Panc1 (cell line): ENCODE measurements at regions not wholly inside any gene's neighbourhood (a gene's known extent, or its start where the extent isn't known, plus 50 kb on each side); places are given as distances from the start of the nearest gene placed in this dataset.

Experiments used
- ATAC-seq: fragments of 200-7000 bp; cut with Tn5 transposase; 2 replicates; pipeline ENCODE4 v1.9.1; 2020; ENCODE audit warnings: mild to moderate bottlenecking, moderate library complexity
- BruUV-seq: library from RNA; stranded (reverse); fragments of 400-500 nt; replicated peaks from 2 replicates; lab custom pipeline; 2021; lab: Mats Ljungman, UMichigan
- CTCF ChIA-PET: fragments of 300-600 bp; sonication (Branson Sonifier 250); formaldehyde crosslinking; loops from one replicate; lab custom pipeline; 2022; ENCODE audit warnings: antibody characterized with exemption; lab: Charles Lee
- POLR2A ChIA-PET: fragments of 300-600 bp; sonication (Branson Sonifier 250); formaldehyde crosslinking; loops from one replicate; lab custom pipeline; 2022; ENCODE audit warnings: antibody characterized with exemption; lab: Charles Lee
- DNase-seq: peaks from one replicate; pipeline ENCODE4 v3.0.0-alpha.2; 2010; ENCODE audit warnings: low read depth, low spot score
- H3K27ac ChIP-seq: 2 replicates; pipeline ENCODE4 v1.5.1; 2011; ENCODE audit warnings: mild to moderate bottlenecking, low read length, inconsistent platforms
- H3K27me3 ChIP-seq: fragments of 200-500 bp; sonication (Bioruptor generic); 2 replicates; pipeline ENCODE4 v1.6.0; 2014; ENCODE audit warnings: low read length, inconsistent platforms; ENCODE audit not compliant: control insufficient read depth, insufficient read depth
- H3K36me3 ChIP-seq: fragments of 200-500 bp; sonication (Bioruptor generic); 2 replicates; pipeline ENCODE4 v1.5.1; 2014; ENCODE audit warnings: inconsistent platforms, mild to moderate bottlenecking, low read length, moderate library complexity; ENCODE audit not compliant: control insufficient read depth, insufficient read depth
- H3K4me1 ChIP-seq: 2 replicates; pipeline ENCODE4 v1.5.1; 2011; ENCODE audit warnings: inconsistent platforms, mild to moderate bottlenecking, low read length, moderate library complexity; ENCODE audit not compliant: control insufficient read depth, insufficient read depth
- H3K4me3 ChIP-seq, 2 experiments: 2 replicates each; pipeline ENCODE4 v1.5.1; 2011 to 2012; ENCODE audit warnings: low read depth in 2 of 2, low read length in 2 of 2, mild to moderate bottlenecking in 2 of 2, inconsistent platforms in 1 of 2, moderate library complexity in 1 of 2
- H3K9me3 ChIP-seq: fragments of 200-500 bp; sonication (Bioruptor generic); 2 replicates; pipeline ENCODE4 v1.5.1; 2014; ENCODE audit warnings: low read depth, mild to moderate bottlenecking, inconsistent platforms, low read length, moderate library complexity; ENCODE audit not compliant: control insufficient read depth, insufficient read depth
- CTCF ChIP-seq: fragments of 450-650 bp; IDR thresholded peaks from 2 replicates; pipeline ENCODE4 v1.5.1; 2017; ENCODE audit warnings: mild to moderate bottlenecking
- POLR2AphosphoS5 ChIP-seq: IDR thresholded peaks from 2 replicates; pipeline ENCODE4 v1.6.1; 2012; ENCODE audit warnings: mild to moderate bottlenecking, low read depth, low read length, moderate library complexity
- REST ChIP-seq, 2 experiments: IDR thresholded peaks; 2 replicates each; pipeline ENCODE4 v1.6.1; 2011 to 2012; ENCODE audit warnings: low read depth in 2 of 2, control low read depth in 1 of 2, low read length in 1 of 2, mild to moderate bottlenecking in 1 of 2, moderate library complexity in 1 of 2; ENCODE audit not compliant: insufficient read depth in 1 of 2
- SIN3A ChIP-seq: IDR thresholded peaks from 2 replicates; pipeline ENCODE4 v1.6.1; 2012; ENCODE audit warnings: low read depth, mild to moderate bottlenecking, low read length, moderate library complexity, borderline replicate concordance; ENCODE audit not compliant: insufficient read depth
- TCF7L2 ChIP-seq: IDR thresholded peaks from 2 replicates; pipeline ENCODE4 v1.6.1; 2011; ENCODE audit warnings: mild to moderate bottlenecking, low read depth, low read length, inconsistent platforms
- in situ Hi-C: cut with HindIII; loops from 2 replicates; pipeline ENCODE4 v1.10.0; 2016; ENCODE audit warnings: low sequenced_read_pairs, low pct_unique_long_range_greater_than_20kb
- intact Hi-C: fragments of 100-400 bp; cut with micrococcal nuclease; formaldehyde crosslinking; loops from one replicate; pipeline ENCODE4 v1.10.0; 2022; ENCODE audit not compliant: unreplicated experiment

GRCh38 chr3:162740941-162741596 is 1244.5 kb downstream of the OTOL1 start:
- no peak overlapping the region for H3K4me3 ChIP-seq
- H3K9me3 ChIP-seq, result no peaks in the 10 kb centered on the region
- TF ChIP-seq CTCF (no peak), POLR2AphosphoS5 (no peak), SIN3A (no peak), REST (IDR thresholded peaks at IDR 0.05; ENCODE audit: insufficient read depth in 1 of 2, low read depth in 2 of 2, low read length in 1 of 2) (no peak), TCF7L2 (no peak)
- no peaks in the 10 kb centered on the region for H3K27me3 ChIP-seq
- H3K4me1 ChIP-seq, result no peaks in the 10 kb centered on the region
- intact Hi-C loops, result no loop called here
- H3K27ac ChIP-seq, result no peak overlapping the region
- BruUV-seq, result no TSS peak
- no peaks in the 10 kb centered on the region for H3K36me3 ChIP-seq
- POLR2A ChIA-PET, result no interaction called here
- DNase-seq (no peak), ATAC-seq (no peak)
- in situ Hi-C loops, result no loop called here
- CTCF ChIA-PET, result no interaction called here

GRCh38 chr3:162742159-162742717 is 1245.6 kb downstream of the OTOL1 start:
- ChIA-PET POLR2A (no interaction called here), CTCF (no interaction called here)
- DNase-seq, result no peak
- intact Hi-C loops (no loop called here), in situ Hi-C loops (no loop called here)
- Histone ChIP-seq H3K4me1 (no peaks in the 10 kb centered on the region), H3K36me3 (no peaks in the 10 kb centered on the region), H3K4me3 (no peak overlapping the region), H3K27me3 (no peaks in the 10 kb centered on the region), H3K27ac (no peak overlapping the region), H3K9me3 (no peaks in the 10 kb centered on the region)
- ATAC-seq, result no peak
- TF ChIP-seq CTCF (no peak), TCF7L2 (no peak), REST (IDR thresholded peaks at IDR 0.05; ENCODE audit: insufficient read depth in 1 of 2, low read depth in 2 of 2, low read length in 1 of 2) (no peak), POLR2AphosphoS5 (no peak), SIN3A (no peak)
- BruUV-seq, result no TSS peak
